GM18867 (cell line): ENCODE measurements at regions not wholly inside any gene's neighbourhood (a gene's known extent, or its start where the extent isn't known, plus 50 kb on each side); places are given as distances from the start of the nearest gene placed in this dataset.
"Not testable (repeated sequence)": the region's sequence is repeated elsewhere in the genome, so short reads cannot be mapped to it uniquely, and the experiment has no call there.

Experiments used
- ATAC-seq: cut with Tn5 transposase; IDR thresholded peaks from one replicate; pipeline ENCODE4 v1.9.1; 2021; ENCODE audit warnings: mild to moderate bottlenecking, moderate library complexity; ENCODE audit not compliant: unreplicated experiment

DNA sequence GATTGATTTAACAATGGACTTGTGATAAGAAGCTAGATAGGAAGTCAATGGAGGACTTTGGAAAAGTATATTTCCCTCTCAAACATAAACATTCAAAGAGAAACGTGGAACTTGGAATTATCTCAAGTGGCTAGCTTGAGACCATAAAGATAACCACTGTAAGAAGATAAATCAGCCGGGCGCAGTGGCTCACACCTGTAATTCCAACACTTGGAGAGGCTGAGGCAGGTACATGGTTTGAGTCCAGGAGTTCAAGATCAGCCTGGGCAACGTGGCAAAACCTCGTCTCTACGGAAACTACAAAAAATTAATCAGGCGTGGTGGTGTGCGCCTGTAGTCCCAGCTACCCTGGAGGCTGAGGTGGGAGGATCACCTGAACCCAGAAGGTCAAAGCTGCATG is 405.9 kb upstream of the ACVR2A start:
- no peak for ATAC-seq

DNA sequence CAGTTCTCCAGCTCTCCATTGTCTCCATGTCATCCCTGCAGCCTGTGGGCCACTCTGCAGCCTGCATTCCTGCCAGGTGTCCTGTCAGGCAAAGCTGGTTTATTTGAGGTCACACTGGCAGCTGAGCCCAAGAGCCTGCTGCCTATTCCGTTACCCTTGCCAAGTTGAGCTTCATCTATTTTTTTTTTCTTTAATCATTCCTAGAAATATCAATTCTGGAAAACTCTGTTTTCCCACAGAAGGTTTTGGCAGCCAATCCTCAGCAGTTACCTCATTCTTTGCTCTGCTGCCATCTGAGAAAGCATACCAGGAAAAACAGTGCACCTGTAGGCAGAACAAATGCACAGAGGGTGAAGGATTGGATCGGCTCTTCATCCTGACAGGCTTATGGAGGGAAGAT is 411.0 kb upstream of the ACVR2A start:
- ATAC-seq = no peak

DNA sequence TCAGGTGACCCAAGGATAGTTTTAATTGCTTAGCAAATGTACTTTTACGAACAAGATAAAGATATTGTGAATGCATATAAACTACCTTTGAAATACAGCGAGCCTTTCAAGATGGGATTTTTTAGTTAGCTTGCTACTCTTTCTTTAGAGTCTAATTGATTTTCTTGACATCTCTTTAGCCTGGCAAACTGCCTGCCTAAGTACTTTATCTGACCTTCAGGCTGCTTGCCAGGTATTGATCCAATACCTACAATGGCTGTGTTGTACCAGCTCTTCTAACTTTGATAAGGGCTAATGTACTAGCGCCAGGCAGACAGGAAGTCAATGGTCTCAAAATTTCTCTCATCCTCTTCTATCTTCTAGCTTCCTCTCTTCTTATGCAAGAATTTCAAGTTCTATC is 414.4 kb upstream of the ACVR2A start:
- ATAC-seq = no peak

DNA sequence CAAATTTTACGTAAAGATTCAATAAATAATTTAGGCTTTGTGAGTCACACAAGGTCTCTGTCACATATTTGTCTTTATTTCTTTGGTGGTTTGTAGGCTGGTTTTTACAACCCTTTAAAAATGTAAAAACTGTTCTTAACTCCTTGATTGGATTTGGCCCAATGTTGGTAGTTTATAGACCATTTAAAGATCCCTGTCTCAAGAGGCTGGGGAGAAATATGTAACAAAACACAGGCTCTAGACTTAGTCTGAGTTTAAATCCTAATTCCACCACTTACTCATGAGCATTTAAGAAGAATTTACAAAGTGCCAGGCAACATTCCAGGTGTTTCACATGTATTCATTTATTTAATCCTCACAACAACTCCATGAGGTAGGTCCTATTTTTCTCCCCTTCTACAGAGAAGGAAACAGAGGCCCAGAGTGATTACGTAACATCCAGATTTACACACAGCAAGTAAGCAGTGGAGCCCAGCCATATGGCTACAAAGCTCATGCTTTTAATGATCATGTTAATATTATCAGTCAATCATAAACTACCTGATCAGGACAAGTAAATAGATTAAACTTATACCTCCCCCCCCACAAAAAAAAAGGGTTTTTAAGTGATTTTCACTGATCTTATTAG is 416.6 kb upstream of the ACVR2A start:
- ATAC-seq = no peak

DNA sequence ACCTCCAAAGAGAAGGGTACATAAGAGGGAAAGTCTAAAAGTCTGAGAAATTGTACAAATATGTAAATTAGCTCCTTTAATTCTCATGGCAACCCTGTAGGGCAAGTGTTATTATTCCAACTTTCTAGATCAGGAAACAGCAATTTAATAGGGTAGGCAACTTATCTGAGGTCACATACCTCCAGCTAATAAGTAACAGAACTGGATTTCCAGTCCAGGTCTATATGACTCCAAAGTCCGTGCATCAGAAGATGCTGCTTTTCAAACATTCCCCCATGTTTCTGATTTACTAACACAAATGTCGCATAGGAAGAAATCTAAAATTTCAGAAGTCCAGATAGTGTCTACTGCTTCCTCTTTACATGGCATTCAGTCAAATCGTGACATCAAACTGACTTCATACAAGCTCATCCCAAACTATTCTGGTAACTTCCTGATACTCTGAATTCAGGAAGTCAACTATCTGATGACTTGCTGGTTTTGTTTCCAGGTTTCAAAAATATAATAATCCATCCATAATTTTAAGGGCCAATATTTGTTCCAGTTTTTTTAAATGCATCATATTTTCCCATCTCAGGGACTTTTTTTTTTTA is 419.3 kb upstream of the ACVR2A start:
- ATAC-seq = no peak

DNA sequence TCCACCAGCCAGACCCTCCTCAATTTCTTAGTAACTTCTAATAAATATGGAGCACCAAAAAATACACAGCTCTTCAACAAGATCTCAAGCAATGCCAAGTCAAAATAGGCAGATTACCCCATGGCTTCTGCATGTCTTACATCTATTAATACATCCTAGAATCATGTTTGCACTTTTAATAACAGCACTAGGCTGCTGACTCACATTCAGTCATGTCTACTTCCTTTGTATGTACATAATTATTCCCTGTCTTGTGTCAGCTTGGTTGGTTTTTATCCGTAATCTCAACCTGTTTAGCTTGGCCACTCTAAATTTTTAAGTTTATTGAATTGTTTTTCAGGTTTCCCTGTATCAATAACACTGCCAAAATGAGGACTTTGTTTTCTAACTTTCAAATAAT is 420.1 kb upstream of the ACVR2A start:
- ATAC-seq = no peak

DNA sequence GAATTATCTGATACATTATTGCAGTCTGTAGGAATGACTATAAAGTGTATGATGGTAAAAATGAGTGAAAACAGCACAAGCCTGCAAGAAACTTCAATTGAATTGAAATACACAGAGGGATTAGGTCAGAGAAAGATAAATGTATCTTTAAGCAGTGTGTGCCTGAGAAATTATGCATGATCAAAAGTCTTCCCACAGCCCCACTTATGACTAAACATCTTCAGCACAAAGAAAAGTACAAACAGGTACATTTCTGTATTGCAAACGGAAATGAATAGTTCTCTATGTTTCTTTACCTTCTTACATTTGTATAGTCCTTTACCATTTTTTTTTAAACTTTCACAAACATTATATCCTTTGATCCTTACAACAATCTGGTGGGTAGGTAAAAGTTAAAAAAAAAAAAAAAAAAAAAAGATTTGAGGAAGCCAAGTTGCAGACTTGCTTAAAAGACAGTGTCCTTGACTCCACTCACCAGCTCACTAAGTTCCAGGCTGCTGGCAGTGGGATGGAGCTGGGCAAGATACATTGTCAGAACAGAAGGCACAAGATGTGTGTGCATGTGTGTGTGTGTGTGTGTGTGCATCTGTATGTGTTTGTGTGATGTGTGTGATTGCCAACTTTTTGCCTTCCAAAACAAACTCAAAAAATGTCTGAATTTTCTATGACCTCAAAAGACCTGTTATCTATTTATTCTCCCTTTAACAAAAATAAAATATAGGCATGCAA is 423.7 kb upstream of the ACVR2A start:
- no peak for ATAC-seq

DNA sequence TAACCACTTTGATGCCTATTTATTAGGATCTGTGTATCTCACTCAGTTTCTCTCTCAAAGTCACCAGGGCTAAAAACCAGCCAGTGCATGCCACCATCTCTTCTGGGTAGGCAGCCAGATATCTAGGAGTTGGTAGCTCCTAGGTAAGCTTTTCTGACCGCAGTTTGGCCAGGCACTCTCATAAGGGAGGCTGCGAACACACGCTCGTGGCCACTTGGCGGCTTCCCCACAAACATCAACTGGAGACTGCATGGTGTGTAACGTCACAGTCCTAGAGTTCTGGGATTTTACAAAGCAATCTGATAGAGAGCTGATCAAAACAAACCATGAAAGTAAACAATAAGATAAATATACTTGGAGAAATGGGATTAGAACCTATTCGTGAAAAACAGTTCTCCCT is 424.3 kb upstream of the ACVR2A start:
- no peak for ATAC-seq

DNA sequence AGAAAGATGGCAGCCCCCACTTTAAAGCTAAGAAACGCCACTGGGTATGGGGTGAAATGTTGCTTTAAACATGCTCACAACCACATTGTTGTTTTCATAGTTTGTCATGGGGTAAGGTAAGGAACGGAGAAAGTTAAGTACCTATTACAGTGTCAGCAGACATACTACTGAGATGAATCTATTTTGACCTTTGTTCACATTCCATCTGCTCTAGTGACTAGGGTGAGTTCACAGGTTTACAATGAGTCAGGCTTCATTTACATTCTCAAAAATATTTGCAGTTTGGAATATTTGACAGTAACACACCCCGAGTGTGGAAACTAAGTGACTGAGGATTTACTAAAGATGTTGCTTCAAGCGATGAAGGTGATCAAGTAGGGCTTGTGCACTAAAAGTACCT is 428.7 kb upstream of the ACVR2A start:
- no peak for ATAC-seq

DNA sequence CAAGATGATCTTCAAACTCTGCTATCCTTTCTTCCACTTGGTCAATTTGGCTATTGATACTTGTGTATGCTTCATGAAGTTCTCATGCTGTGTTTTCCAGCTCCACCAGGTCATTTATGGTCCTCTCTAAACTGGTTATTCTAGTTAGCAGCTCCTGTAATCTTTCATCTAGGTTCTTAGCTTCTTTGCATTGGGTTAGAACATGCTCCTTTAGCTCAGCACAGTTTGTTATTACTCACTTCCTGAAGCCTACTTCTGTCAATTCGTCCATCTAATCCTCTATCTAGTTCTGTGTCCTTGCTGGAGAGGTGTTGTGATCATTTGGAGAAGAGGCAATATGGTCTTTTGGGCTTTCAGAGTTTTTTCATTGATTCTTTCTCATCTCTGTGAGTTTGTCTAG is 430.2 kb upstream of the ACVR2A start:
- ATAC-seq = not testable (repeated sequence)

DNA sequence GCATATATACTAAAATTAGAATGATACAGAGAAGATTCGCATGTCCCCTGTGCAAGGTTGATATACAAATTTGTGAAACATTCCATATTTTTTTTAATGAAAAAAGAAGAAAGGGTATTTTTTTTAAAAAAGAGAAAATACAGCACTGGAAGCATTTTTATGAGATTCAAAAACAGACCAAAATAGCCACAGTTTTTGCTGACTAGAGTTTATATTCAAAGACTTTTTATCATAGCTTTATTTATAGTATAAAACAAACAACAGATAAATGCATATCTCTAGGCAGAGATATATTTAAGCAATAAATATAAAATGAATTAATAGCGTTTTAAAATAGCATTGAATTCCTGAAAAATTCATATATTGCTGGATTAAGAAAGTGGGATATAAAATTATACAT is 436.5 kb upstream of the ACVR2A start:
- no peak for ATAC-seq

DNA sequence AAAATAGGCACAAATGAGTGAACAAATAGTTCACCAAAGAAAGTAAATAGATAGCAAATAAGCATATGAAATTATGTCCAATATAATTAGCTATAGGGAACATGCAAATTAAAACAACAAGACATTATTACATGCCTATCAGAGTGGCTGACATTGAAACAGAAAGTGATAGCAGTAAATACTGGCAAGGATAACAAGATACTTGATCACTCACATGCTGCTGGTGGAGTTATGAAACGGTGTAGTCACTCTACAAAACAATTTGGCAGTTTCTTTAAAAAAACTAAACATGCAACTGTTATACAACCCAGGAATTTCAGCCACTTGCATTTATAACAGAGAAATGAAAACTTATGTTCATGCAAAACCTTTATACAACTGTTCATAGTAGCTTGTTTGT is 439.2 kb upstream of the ACVR2A start:
- ATAC-seq = peak; percentile 94

DNA sequence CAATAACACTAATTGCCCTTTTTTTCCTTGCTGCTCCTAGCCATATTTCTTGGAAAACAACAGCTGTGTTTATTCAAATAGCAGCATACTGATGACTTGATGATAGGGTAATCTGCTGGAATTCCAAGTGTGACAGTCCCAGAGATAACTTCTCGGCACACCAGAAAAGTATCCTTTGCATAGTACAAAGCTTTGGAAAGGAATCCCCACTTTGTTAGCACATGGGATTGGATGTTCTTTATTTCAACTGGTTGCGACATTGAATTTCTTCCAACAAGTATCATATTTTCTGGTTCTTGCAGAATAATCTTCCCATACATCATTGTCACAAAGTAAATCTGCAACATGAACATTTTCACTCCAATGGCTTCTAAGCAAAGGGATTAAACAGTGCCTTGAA is 445.8 kb upstream of the ACVR2A start:
- ATAC-seq = no peak

DNA sequence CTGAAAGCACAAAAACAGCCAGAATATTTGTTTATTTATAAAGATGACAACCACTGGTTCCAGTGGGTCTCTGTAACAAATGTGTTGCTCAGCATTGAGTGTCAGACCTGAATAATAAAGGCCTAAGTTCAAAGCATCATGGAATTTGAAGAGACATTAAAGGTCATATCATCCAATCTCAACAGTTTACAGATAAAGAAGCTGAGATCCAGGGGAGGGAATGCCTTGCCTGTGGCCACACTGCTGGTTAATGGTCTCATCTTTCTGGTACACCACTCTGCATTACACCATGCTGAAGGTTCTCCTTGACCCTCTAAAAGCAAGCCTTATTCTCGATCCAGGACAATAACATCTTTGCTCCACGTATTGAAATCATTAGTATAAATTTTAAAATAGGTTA is 446.5 kb upstream of the ACVR2A start:
- no peak for ATAC-seq

DNA sequence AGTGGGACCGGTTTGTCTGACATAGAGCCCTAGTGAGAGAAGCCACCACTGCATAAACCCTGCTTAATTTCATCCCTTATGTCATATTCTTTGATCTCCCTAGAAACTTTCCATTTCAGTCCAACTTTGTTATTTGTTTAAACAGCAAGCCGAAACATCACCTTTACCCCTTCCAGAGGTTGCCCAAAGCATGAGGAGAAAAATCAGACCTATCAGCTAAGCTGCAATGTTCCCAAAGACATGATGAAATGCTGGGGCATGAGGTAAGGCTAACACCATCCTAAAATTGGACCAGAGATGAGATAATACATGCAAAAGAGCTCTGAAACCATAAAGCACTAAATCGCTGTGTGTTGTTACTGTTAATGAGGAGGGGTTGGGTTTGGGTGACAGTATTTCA is 447.9 kb upstream of the ACVR2A start:
- no peak for ATAC-seq

DNA sequence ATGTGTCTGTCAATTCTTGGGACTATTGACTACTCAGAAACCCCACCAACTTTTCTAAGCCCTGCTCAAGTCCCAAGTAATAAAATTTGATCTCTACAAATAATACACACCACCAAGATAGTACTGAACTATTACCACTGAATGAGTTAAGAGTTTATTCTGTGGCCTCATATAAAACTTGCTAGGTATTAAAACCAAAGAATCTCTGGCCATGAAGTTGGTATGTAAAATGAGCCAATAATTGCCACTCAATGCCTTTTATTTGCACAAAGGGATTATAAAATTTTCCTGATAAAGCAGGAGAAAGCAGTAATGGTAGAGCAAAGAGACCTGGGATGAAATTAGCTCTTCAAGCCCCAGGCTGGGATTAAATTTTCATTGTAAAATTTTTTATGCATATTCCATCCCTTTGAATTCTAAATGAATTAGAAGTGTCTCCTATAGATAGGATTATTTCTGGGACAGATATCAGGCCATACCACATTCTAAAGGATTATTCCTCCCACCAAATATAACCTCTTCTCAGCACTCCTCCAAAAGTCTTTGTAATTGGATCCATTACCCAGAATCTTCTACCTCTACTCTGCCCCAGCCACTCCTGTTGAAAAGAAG is 450.5 kb upstream of the ACVR2A start:
- ATAC-seq = no peak

DNA sequence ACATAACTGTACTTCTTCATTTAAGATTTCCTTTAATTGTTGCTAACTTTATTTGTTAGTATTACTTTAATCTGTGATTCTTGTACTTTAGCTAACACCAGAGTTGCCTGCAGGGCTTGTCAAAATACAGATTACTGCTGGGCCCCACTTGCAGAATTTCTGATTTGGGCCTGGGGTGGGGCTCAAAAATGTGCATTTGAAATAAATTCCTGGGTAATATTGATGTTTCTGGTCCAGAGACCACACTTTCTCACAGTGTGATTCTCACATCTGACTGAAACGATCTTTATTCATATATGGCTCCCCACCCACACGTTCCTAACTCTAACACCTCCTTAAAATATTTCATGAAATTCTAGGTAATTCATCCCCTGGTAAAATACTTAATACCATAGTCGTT is 452.6 kb upstream of the ACVR2A start:
- no peak for ATAC-seq

DNA sequence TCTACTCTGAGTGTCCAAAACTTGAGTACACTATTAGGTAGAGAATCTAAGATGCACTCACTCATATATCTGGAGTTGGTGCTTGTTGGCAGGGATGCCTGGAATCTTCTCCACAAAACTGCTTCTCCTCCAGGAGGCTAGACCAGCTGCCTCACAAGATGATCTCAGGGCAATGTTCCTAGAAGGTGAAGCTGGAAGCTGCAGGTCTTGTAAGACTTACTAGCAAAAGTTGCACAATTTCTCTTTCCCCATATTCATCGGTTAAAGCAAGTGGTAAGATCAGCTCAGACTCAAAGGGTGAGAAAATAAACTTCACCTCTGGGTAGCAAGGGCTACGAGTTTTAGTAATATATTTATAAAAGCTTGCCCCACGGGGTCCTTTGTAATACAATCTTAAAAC is 454.4 kb upstream of the ACVR2A start:
- no peak for ATAC-seq

DNA sequence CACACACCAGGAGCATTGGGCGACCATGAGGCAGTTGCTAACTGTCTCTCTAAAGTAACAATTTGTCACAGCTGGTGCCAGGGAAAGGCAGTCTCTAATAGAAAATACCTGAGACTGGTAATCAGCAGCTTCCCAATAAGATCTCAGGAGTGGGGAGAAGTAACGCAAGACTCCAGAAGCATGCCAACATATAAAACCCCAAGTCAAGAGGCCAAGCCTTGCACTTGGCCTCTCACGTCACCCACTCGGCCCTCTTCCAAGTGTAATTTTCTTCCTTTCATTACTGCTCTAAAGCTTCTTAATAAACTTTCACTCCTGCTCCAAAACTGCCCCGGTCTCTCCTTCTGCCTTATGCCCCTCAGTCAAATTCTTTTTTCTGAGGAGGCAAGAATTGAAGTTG is 455.6 kb upstream of the ACVR2A start:
- ATAC-seq = no peak

DNA sequence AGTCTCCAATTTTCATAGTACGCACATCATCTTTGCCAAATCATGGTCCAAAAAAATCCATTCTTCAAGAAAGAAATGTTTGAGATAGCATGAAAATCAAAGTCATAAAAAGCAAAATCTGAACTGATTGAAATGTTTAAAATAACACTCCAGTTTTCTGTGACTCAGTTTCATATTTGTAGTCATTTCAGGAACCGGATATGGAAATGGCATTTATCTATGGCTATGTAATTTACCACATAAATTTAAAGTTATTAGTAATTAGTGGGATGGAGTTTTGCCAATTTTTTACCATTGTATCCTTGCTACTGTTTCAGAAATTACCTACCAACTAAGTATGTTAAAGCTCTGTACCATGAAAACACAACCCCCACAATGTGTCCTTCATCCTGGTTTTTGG is 456.6 kb upstream of the ACVR2A start:
- no peak for ATAC-seq

DNA sequence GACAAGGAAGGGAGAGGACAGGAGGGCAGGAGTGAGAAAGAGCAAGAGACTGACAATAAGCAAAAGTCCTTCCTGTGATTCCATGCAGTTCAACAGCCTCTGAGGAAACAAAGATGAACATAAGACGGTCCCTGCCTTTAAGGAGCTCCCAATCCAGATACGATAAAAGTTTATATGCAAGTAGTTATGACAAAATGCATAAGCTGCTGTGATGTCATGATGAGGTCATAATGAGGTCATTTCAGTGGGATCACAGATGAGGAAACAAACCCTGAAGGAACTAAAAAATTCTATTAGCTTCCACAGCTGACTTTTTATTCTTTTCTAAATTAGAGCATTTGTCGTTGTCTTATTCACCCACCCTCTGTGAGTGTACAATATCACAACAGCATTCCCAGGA is 458.5 kb upstream of the ACVR2A start:
- no peak for ATAC-seq

DNA sequence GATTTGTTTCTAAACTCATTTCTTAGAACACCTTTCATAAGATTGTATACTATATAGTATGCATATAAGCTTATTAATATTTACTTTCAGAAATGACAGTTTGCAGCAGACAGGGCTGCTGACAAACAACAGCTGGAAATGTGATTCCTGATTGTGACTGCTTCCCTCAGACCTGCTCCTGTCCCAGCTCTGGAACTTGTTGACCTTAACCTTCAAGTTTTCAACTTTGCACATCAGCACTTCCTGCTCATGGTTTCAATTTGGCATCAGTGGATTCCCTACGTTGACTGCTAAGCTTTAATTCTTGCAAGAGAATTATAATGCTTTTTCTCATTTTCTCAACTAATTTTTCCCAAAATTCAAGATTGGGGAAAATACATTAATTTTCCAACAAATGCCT is 459.2 kb upstream of the ACVR2A start:
- no peak for ATAC-seq
